Erythroblast (primary cell): ENCODE measurements at regions not wholly inside any gene's neighbourhood (a gene's known extent, or its start where the extent isn't known, plus 50 kb on each side); places are given as distances from the start of the nearest gene placed in this dataset.
"Not testable (repeated sequence)": the region's sequence is repeated elsewhere in the genome, so short reads cannot be mapped to it uniquely, and the experiment has no call there.

Experiments
- DNase-seq, 2 experiments: peaks; one replicate each; lab custom pipeline; 2025; lab: John Stamatoyannopoulos, UW
- GATA1 ChIP-seq: IDR thresholded peaks from 2 replicates; pipeline ENCODE4 v1.6.1; 2011; ENCODE audit warnings: low read depth, mild to moderate bottlenecking, control low read depth, low read length, moderate library complexity
- POLR2A ChIP-seq: IDR thresholded peaks from 2 replicates; pipeline ENCODE4 v1.6.1; 2011; ENCODE audit warnings: mild to moderate bottlenecking, low read length

- TF ChIP-seq POLR2A: no peak
- TF ChIP-seq GATA1: no peak
- no peak for DNase-seq
Observed at GRCh38 chrX:138928737-138929459, 217.4 kb upstream of the FGF13 start.

GRCh38 chrX:138925330-138925729 lies 213.8 kb upstream of the FGF13 start:
- no peak for DNase-seq
- TF ChIP-seq POLR2A (no peak), GATA1 (no peak)

- DNase-seq: no peak
- TF ChIP-seq POLR2A (no peak), GATA1 (no peak)
Observed at GRCh38 chrX:138923805-138924204, 212.3 kb upstream of the FGF13 start.

GRCh38 chrX:138921031-138921430 lies 209.5 kb upstream of the FGF13 start:
- no peak for TF ChIP-seq POLR2A
- no peak for TF ChIP-seq GATA1
- DNase-seq: no peak

- DNase-seq: no peak
- no peak for TF ChIP-seq POLR2A
Observed at GRCh38 chrX:138917781-138918180, 206.3 kb upstream of the FGF13 start.

GRCh38 chrX:138914767-138915166 lies 203.2 kb upstream of the FGF13 start:
- no peak for DNase-seq
- no peak for TF ChIP-seq POLR2A
- no peak for TF ChIP-seq GATA1

GRCh38 chrX:138908577-138908976 lies 197.1 kb upstream of the FGF13 start:
- DNase-seq: no peak
- TF ChIP-seq POLR2A (no peak), GATA1 (no peak)

GRCh38 chrX:138897621-138898492 lies 186.3 kb upstream of the FGF13 start:
- no peak for TF ChIP-seq POLR2A
- no peak for TF ChIP-seq GATA1

GRCh38 chrX:138890491-138890890 lies 179.0 kb upstream of the FGF13 start:
- TF ChIP-seq GATA1 (no peak), POLR2A (no peak)
- DNase-seq: no peak

More at GRCh38 chrX:138897621-138898492, 186.3 kb upstream of the FGF13 start:
- DNase-seq: no peak

GRCh38 chrX:138889149-138889548 lies 177.6 kb upstream of the FGF13 start:
- no peak for TF ChIP-seq GATA1
- TF ChIP-seq POLR2A: no peak
- DNase-seq: no peak

GRCh38 chrX:138886769-138887168 lies 175.3 kb upstream of the FGF13 start:
- no peak for DNase-seq
- TF ChIP-seq GATA1 (no peak), POLR2A (no peak)

GRCh38 chrX:138885886-138886285 lies 174.4 kb upstream of the FGF13 start:
- DNase-seq: no peak
- TF ChIP-seq POLR2A (no peak), GATA1 (no peak)

- DNase-seq: not testable (repeated sequence)
Observed at GRCh38 chrX:138880293-138880692, 168.8 kb upstream of the FGF13 start.

GRCh38 chrX:138877746-138878145 lies 166.2 kb upstream of the FGF13 start:
- TF ChIP-seq POLR2A: no peak
- no peak for TF ChIP-seq GATA1

More at GRCh38 chrX:138877746-138878145, 166.2 kb upstream of the FGF13 start:
- no peak for DNase-seq
